Neural progenitor cell (in vitro differentiated cells): ENCODE measurements at regions not wholly inside any gene's neighbourhood (a gene's known extent, or its start where the extent isn't known, plus 50 kb on each side); places are given as distances from the start of the nearest gene placed in this dataset.

Experiments
- DNase-seq: peaks from one replicate; pipeline ENCODE4 v3.0.0-alpha.2; 2016; ENCODE audit warnings: low spot score
- H2AFZ ChIP-seq: fragments of 200-600 bp; sonication (generic); replicated peaks from 2 replicates; pipeline ENCODE4 v1.6.1; 2016; ENCODE audit warnings: antibody characterized with exemption
- H3F3A ChIP-seq: fragments of 200-600 bp; sonication (generic); 2 replicates; pipeline ENCODE4 v1.6.1; 2016; ENCODE audit warnings: antibody characterized with exemption, low read depth
- H3K27ac ChIP-seq: fragments of 200-600 bp; sonication (generic); 2 replicates; pipeline ENCODE4 v1.5.1; 2016; ENCODE audit warnings: mild to moderate bottlenecking
- H3K27me3 ChIP-seq: fragments of 200-600 bp; sonication (generic); 2 replicates; pipeline ENCODE4 v1.6.1; 2016; ENCODE audit warnings: mild to moderate bottlenecking, moderate library complexity
- H3K36me3 ChIP-seq: fragments of 200-600 bp; sonication (generic); 2 replicates; pipeline ENCODE4 v1.5.1; 2016
- H3K4me1 ChIP-seq: fragments of 200-600 bp; sonication (generic); 2 replicates; pipeline ENCODE4 v1.6.1; 2016; ENCODE audit warnings: mixed run types
- H3K4me2 ChIP-seq: fragments of 200-600 bp; sonication (generic); 2 replicates; pipeline ENCODE4 v1.6.1; 2016
- H3K4me3 ChIP-seq: fragments of 200-600 bp; sonication (generic); 2 replicates; pipeline ENCODE4 v1.5.1; 2016
- H3K79me2 ChIP-seq: fragments of 200-600 bp; sonication (generic); 2 replicates; pipeline ENCODE4 v1.6.1; 2016; ENCODE audit warnings: low read depth
- H3K9ac ChIP-seq: fragments of 200-600 bp; sonication (generic); 2 replicates; pipeline ENCODE4 v1.6.1; 2016
- H3K9me3 ChIP-seq: fragments of 200-600 bp; sonication (generic); 2 replicates; pipeline ENCODE4 v1.5.1; 2016; ENCODE audit warnings: low read depth
- H4K20me1 ChIP-seq: fragments of 200-600 bp; sonication (generic); 2 replicates; pipeline ENCODE4 v1.6.1; 2016; ENCODE audit warnings: low read depth
- H3K27ac Mint-ChIP-seq: 3 replicates; pipeline ENCODE4 v1.8.0; 2021; ENCODE audit warnings: mixed read lengths
- H3K27me3 Mint-ChIP-seq: 2 replicates; pipeline ENCODE4 v1.8.0; 2022; ENCODE audit warnings: low read depth, mild to moderate bottlenecking, inconsistent platforms, moderate library complexity, mixed read lengths; ENCODE audit not compliant: insufficient read depth
- H3K36me3 Mint-ChIP-seq: 3 replicates; pipeline ENCODE4 v1.8.0; 2021; ENCODE audit warnings: mixed read lengths
- H3K4me1 Mint-ChIP-seq: 3 replicates; pipeline ENCODE4 v1.8.0; 2021; ENCODE audit warnings: mixed read lengths
- H3K4me3 Mint-ChIP-seq: 3 replicates; pipeline ENCODE4 v1.8.0; 2021; ENCODE audit warnings: mild to moderate bottlenecking, moderate library complexity, mixed read lengths
- H3K9me3 Mint-ChIP-seq: 3 replicates; pipeline ENCODE4 v1.8.0; 2020; ENCODE audit warnings: mixed read lengths
- EZH2 ChIP-seq: fragments of 200-600 bp; sonication (generic); IDR thresholded peaks from 2 replicates; pipeline ENCODE4 v1.6.1; 2017; ENCODE audit warnings: antibody characterized with exemption, mild to moderate bottlenecking, moderate library complexity
- EZH2phosphoT487 ChIP-seq: fragments of 200-600 bp; sonication (generic); IDR thresholded peaks from 2 replicates; pipeline ENCODE4 v1.6.1; 2017; ENCODE audit warnings: antibody characterized with exemption
- TF ChIP-seq, protein P1 (sequence below): fragments of 200-600 bp; sonication (generic); IDR thresholded peaks from 2 replicates; pipeline ENCODE4 v1.5.1; 2017; ENCODE audit warnings: antibody characterized with exemption, mild to moderate bottlenecking

DNA sequence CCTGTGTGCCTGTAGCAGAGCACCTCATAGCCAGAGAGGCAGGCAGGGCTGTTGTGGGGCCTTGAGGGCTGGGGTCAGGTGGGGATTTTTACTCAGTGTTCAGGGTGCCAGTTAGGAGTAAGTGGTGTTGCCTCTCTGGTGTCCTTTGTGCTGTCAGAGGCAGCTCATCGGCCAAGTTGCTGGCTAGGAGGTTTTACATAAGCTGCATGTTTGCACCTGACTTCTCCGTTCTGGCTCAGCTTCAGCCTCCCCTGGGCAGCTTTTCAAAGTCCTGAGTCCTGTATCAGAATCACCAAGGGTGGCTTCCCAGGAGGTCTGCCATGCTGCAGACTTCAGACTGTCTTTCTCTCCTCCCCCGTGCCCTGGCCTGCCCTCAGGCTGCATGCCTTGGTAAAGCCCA is 242.6 kb upstream of the TPM1 start:
- Histone ChIP-seq H3F3A (no peaks in the 10 kb centered on the region), H3K4me1 (peaks cover 13% of the 10 kb centered on the region), H4K20me1 (no peaks in the 10 kb centered on the region), H3K27ac (no peak overlapping the region), H3K9me3 (no peaks in the 10 kb centered on the region), H3K36me3 (no peaks in the 10 kb centered on the region), H3K4me3 (no peak overlapping the region), H3K27me3 (no peaks in the 10 kb centered on the region), H3K4me2 (no peak overlapping the region), H3K9ac (no peak overlapping the region), H2AFZ (no peak overlapping the region), H3K79me2 (no peaks in the 10 kb centered on the region)
- Mint-ChIP-seq H3K4me1 (peaks cover 39% of the 10 kb centered on the region), H3K4me3 (no peak overlapping the region), H3K9me3 (no peaks in the 10 kb centered on the region), H3K36me3 (peaks cover 7% of the 10 kb centered on the region), H3K27ac (no peak overlapping the region), H3K27me3 (peaks cover 7% of the 10 kb centered on the region)
- DNase-seq, result no peak
- TF ChIP-seq, protein P1, sequence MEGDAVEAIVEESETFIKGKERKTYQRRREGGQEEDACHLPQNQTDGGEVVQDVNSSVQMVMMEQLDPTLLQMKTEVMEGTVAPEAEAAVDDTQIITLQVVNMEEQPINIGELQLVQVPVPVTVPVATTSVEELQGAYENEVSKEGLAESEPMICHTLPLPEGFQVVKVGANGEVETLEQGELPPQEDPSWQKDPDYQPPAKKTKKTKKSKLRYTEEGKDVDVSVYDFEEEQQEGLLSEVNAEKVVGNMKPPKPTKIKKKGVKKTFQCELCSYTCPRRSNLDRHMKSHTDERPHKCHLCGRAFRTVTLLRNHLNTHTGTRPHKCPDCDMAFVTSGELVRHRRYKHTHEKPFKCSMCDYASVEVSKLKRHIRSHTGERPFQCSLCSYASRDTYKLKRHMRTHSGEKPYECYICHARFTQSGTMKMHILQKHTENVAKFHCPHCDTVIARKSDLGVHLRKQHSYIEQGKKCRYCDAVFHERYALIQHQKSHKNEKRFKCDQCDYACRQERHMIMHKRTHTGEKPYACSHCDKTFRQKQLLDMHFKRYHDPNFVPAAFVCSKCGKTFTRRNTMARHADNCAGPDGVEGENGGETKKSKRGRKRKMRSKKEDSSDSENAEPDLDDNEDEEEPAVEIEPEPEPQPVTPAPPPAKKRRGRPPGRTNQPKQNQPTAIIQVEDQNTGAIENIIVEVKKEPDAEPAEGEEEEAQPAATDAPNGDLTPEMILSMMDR, result no peak
- TF ChIP-seq EZH2phosphoT487 (no peak), EZH2 (no peak)

DNA sequence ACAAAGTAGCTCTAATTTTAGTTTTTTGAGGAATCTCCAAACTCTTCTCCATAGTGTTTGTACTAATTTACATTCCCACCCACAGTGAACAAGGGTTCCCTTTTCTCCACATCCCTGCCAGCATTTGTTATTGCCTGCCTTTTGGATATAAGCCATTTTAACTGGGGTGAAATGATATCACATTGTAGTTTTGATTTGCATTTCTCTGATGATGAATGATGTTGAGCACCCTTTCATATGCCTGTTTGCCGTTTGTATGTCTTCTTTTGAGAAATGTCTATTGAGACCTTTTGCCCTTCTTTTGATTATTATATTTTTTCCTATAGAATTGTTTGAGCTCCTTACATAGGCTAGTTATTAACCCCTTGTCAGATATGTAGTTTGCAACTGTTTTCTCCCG is 239.9 kb upstream of the TPM1 start:
- Mint-ChIP-seq H3K27me3 (peaks cover 5% of the 10 kb centered on the region), H3K4me3 (no peak overlapping the region), H3K36me3 (peaks cover 10% of the 10 kb centered on the region), H3K4me1 (peaks cover 38% of the 10 kb centered on the region), H3K27ac (no peak overlapping the region), H3K9me3 (no peaks in the 10 kb centered on the region)
- no peaks in the 10 kb centered on the region for H3K36me3 ChIP-seq
- no peaks in the 10 kb centered on the region for H4K20me1 ChIP-seq
- no peaks in the 10 kb centered on the region for H3F3A ChIP-seq
- H3K27ac ChIP-seq, result no peak overlapping the region
- no peak overlapping the region for H3K4me2 ChIP-seq
- no peaks in the 10 kb centered on the region for H3K79me2 ChIP-seq
- no peak overlapping the region for H2AFZ ChIP-seq
- H3K27me3 ChIP-seq, result no peaks in the 10 kb centered on the region
- H3K9me3 ChIP-seq, result no peaks in the 10 kb centered on the region
- no peak overlapping the region for H3K4me3 ChIP-seq
- H3K4me1 ChIP-seq, result peaks cover 1% of the 10 kb centered on the region
- no peak for DNase-seq
- H3K9ac ChIP-seq, result no peak overlapping the region
- TF ChIP-seq EZH2phosphoT487 (no peak), EZH2 (no peak)
- TF ChIP-seq, protein P1, result no peak

DNA sequence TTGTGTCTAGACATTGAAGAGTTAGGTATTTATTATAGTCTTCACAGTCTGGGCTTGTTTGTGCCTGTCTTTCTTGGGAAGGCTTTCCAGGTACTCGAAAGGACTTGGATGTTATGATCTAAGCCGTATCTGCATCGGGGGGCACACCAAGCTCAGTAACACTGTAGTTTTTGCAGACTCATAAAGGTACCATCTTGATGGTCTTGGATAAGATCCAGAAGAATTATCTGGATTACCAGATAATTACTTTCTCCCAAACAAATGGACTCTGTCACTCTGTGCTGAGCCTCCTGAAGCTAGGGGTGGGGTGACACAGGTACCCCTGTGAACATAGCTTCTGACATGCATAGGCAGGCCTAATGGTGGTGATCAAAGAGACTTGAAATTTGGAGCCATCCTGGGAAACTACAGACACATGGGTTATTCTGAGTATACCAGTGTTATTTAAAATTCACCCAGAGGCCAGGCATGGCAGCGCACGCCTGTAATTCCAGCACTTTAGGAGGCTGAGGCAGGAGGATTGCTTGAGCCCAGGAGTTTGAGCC is 238.6 kb upstream of the TPM1 start:
- H3K27me3 ChIP-seq, result no peaks in the 10 kb centered on the region
- H3K4me3 Mint-ChIP-seq, result no peak overlapping the region
- no peak overlapping the region for H3K4me3 ChIP-seq
- no peak overlapping the region for H3K27ac Mint-ChIP-seq
- H3F3A ChIP-seq, result no peaks in the 10 kb centered on the region
- no peak for DNase-seq
- H3K9me3 ChIP-seq, result no peaks in the 10 kb centered on the region
- peaks cover 7% of the 10 kb centered on the region for H3K4me1 ChIP-seq
- no peak overlapping the region for H3K9ac ChIP-seq
- H4K20me1 ChIP-seq, result no peaks in the 10 kb centered on the region
- H3K36me3 ChIP-seq, result no peaks in the 10 kb centered on the region
- H2AFZ ChIP-seq, result no peak overlapping the region
- peaks cover 10% of the 10 kb centered on the region for H3K36me3 Mint-ChIP-seq
- TF ChIP-seq, protein P1, result no peak
- TF ChIP-seq EZH2phosphoT487 (no peak), EZH2 (no peak)
- no peaks in the 10 kb centered on the region for H3K79me2 ChIP-seq
- H3K27ac ChIP-seq, result no peak overlapping the region
- peaks cover 5% of the 10 kb centered on the region for H3K27me3 Mint-ChIP-seq
- no peaks in the 10 kb centered on the region for H3K9me3 Mint-ChIP-seq
- no peak overlapping the region for H3K4me2 ChIP-seq
- peaks cover 51% of the 10 kb centered on the region for H3K4me1 Mint-ChIP-seq
